ENCODE measurements at regions not wholly inside any gene's neighbourhood (a gene's known extent, or its start where the extent isn't known, plus 50 kb on each side); places are given as distances from the start of the nearest gene placed in this dataset.

DNA sequence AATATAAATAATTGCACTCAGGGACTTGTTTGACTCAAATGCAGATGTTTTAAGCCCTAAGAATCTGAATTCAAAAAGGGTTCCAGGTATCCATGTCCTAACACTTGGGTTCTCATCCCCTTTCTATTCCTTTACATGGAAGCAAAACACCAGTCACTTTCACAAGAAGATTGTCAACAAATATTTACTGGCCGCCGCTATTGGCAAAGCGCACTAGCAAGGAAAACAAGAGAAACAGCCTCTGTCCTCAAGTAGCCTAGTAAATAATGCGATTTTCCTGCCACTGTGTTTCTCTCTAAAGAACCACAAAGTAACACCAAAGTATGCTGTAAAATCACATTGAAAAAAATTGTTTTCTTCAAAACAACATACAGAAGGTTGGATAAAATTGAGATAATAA lies 66.7 kb upstream of the EZH2 start:
- WGBS, 3 donors, result 81 to 90% (median 88%) methylated on average over 4 of the region's 4 CpGs
- intact Hi-C loops (cut with DNase I), result loop anchor here in 1 of 4 donors (10.0 kb wide), 1 partner anchor 446 kb away; no protein-coding TSS in a partner anchor
- no peak for DNase-seq
- TF ChIP-seq POLR2A (IDR thresholded peaks at IDR 0.05) (no peak), EP300 (IDR thresholded peaks at IDR 0.05) (no peak)
- TF ChIP-seq, protein P1, sequence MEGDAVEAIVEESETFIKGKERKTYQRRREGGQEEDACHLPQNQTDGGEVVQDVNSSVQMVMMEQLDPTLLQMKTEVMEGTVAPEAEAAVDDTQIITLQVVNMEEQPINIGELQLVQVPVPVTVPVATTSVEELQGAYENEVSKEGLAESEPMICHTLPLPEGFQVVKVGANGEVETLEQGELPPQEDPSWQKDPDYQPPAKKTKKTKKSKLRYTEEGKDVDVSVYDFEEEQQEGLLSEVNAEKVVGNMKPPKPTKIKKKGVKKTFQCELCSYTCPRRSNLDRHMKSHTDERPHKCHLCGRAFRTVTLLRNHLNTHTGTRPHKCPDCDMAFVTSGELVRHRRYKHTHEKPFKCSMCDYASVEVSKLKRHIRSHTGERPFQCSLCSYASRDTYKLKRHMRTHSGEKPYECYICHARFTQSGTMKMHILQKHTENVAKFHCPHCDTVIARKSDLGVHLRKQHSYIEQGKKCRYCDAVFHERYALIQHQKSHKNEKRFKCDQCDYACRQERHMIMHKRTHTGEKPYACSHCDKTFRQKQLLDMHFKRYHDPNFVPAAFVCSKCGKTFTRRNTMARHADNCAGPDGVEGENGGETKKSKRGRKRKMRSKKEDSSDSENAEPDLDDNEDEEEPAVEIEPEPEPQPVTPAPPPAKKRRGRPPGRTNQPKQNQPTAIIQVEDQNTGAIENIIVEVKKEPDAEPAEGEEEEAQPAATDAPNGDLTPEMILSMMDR (IDR thresholded peaks at IDR 0.05), result no peak
- no peaks in the 10 kb centered on the region for H3K9me3 ChIP-seq
- no peaks in the 10 kb centered on the region for H3K4me1 ChIP-seq (ENCODE audit: insufficient read depth)
- no peak overlapping the region for H3K4me3 ChIP-seq
- no peak overlapping the region for H3K27ac ChIP-seq
- no peaks in the 10 kb centered on the region for H3K36me3 ChIP-seq
- H3K27me3 ChIP-seq, result no peaks in the 10 kb centered on the region

DNA sequence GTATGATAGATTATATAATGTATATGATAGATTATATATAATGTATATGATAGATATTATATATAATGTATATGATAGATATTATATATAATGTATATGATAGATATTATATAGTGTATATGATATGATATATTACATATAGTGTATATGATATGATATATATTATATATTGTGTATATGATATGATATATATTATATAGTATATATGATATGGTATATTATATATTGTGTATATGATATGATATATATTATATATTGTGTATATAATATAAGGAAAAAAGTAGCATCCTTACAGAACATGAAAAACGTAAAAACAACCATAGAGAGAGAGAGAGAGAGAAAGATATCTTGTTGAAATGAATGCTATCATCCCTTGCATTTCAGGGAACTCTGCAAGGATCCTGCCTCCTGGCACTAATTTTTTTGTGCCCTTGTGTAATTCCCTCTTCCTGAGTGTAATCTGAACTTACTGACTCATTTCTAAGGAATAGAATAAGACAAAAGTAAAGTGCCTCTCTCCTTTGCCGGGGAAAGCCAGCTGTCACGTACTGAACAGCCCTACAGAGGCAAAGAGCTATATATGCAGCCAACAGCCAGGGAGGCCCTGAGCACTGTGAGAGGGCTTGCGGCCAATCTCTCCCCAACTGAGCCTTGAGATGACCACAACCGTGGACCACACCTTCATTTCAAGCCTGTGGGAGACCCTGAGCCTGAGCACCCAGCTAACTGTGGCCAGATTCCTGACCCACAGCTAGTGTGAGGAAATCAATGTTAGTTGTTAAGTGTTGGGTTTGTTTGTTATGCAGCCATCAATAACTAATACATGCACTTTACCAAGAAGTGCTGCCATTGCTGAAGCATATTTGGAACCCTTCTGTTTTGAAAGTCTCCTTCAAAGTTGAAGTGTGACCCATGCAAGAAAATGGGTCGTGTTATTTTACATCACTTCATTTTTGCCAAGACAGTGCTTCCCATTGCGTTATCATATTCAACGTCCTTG lies 61.1 kb upstream of the EZH2 start:
- WGBS, 3 donors, result 50 to 59% (median 52%) methylated on average over 8 of the region's 8 CpGs
- intact Hi-C loops (cut with DNase I), result loop anchor here in 1 of 4 donors (5.0 kb wide), 1 partner anchor 63 kb away; the partner anchor contains the start of gene EZH2
- no peak for TF ChIP-seq EP300 (IDR thresholded peaks at IDR 0.05)
- Histone ChIP-seq H3K36me3 (no peaks in the 10 kb centered on the region), H3K9me3 (no peaks in the 10 kb centered on the region), H3K4me3 (no peak overlapping the region), H3K27ac (no peak overlapping the region), H3K27me3 (no peaks in the 10 kb centered on the region), H3K4me1 (ENCODE audit: insufficient read depth) (no peaks in the 10 kb centered on the region)
- DNase-seq, result peak in 1 of 5 donors; percentile 32

DNA sequence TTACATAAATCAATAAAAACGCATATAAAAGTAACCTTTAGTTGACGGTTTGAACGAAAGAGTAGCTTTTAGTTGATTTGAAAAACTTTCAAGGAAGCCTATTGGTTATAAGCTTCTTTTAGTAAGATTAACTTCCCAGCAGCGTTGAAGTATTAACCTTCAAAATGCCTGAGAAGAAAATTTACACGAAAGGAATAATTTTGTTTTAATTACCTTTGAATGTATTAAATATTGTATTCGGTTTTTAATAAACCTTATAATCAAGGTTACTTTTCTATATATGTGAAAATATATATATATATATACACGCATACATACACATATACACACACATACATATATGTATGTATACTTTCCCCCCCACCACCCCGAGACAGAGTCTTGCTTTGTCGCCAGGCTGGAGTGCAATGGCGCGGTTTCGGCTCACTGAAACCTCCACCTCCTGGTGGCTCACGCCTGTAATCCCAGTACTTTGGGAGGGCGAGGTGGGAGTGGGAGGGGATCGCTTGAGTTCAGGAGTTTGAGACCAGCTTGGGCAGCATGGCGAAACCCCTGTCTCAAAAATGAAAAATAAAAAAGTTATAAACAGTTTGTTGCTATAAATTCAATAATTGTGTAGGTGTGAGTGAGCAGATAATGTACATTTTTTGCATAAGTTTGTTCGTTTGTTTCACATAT lies 57.6 kb upstream of the EZH2 start:
- no peaks in the 10 kb centered on the region for H3K27me3 ChIP-seq
- DNase-seq, result peak; percentile 30 to 60 (median 52)
- H3K4me1 ChIP-seq (ENCODE audit: insufficient read depth), result no peaks in the 10 kb centered on the region
- no peaks in the 10 kb centered on the region for H3K9me3 ChIP-seq
- peak overlapping the region; percentile 80 for H3K4me3 ChIP-seq
- intact Hi-C loops (cut with DNase I), result loop anchor here in 2 of 4 donors (2.0 to 5.0 kb wide), 2 partner anchors 57 to 59 kb away; partner anchors contain the start of gene EZH2 (in 2 of the 2)
- peak overlapping the region in 1 of 2 donors; percentile 87 for H3K27ac ChIP-seq
- 1 to 6% (median 4%) methylated on average over 17 of the region's 17 CpGs for WGBS, 3 donors
- no peaks in the 10 kb centered on the region for H3K36me3 ChIP-seq
- no peak for TF ChIP-seq POLR2A (IDR thresholded peaks at IDR 0.05)
- TF ChIP-seq, protein P1 (IDR thresholded peaks at IDR 0.05), result peak in 1 of 3 donors; percentile 30
- TF ChIP-seq EP300 (IDR thresholded peaks at IDR 0.05), result no peak

DNA sequence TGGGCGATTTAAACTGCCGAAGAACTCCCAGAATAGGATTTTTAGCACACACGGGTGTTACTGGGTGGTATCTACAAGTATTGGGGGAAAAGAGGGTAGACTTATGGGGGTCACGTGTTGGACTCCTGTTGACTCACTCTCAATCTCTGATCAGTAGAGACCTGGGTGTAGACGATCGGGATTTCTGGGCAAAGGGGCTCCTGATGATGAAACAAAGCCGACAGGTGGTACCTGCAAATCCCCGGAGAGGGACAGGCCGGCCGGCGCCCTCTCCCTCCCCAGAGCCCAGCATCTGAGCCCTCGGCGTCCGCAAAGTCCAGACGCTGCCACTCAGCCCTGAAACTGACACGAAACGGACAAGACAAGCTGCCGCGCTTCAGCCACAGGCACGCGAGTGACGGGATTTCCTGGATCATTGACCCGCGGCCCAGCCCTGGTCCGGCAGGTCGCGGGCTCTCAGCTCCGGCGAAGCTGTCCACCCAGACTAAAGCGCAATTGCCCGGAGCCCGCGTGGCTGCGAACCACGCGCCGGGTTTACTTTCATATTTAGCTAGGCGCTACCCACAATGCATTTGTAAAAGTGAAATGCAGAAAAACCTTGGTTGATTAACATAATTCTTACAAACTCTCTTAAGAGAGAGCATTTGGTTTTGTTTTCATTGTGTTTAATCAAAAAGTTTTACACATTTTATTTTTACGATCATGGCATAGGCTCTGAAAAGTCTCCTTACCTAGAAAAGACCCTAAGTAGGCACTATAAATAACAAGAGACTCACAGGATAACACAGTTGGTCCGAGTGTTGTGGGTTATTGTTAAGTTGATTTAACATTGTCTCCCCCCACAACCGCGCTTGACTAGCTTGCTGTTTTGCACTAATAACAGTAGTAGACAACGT lies 56.9 kb upstream of the EZH2 start:
- Histone ChIP-seq H3K4me3 (peak overlapping the region; percentile 80), H3K36me3 (no peaks in the 10 kb centered on the region), H3K9me3 (no peaks in the 10 kb centered on the region), H3K27me3 (no peaks in the 10 kb centered on the region), H3K4me1 (ENCODE audit: insufficient read depth) (no peaks in the 10 kb centered on the region), H3K27ac (peak overlapping the region; percentile 87 to 89)
- peak; percentile 50 for TF ChIP-seq POLR2A (IDR thresholded peaks at IDR 0.05)
- TF ChIP-seq, protein P1 (IDR thresholded peaks at IDR 0.05), result no peak
- intact Hi-C loops (cut with DNase I), result loop anchor here in 2 of 4 donors (2.0 to 5.0 kb wide), 2 partner anchors 56 to 59 kb away; partner anchors contain the start of gene EZH2 (in 2 of the 2)
- 0 to 1% (median 0%) methylated on average over 43 of the region's 43 CpGs for WGBS, 3 donors
- DNase-seq, result peak; percentile 79 to 85 (median 82)

All from ovary (tissue), 7 donors.